Tibial nerve (tissue), 4 donors: ENCODE measurements at regions not wholly inside any gene's neighbourhood (a gene's known extent, or its start where the extent isn't known, plus 50 kb on each side); places are given as distances from the start of the nearest gene placed in this dataset.

Experiments used
- DNase-seq, 2 donors: peaks; one replicate each; pipeline ENCODE4 v3.0.0-alpha.2; 2019; ENCODE audit warnings: low spot score in 2 of 2
- H3K27ac ChIP-seq, 4 donors: fragments of 200-600 bp; sonication (generic) in 3 of 4; one replicate each; pipeline ENCODE4 v1.5.1; 2017 to 2019; ENCODE audit warnings: mild to moderate bottlenecking in 1 of 4
- H3K27me3 ChIP-seq, 2 donors: fragments of 200-600 bp; sonication (generic) in 1 of 2; one replicate each; pipeline versions ENCODE4 v1.5.1 to v1.6.0; 2017 to 2019
- H3K36me3 ChIP-seq, 3 donors: fragments of 200-600 bp; sonication (generic); one replicate each; pipeline ENCODE4 v1.5.1; 2018 to 2019
- H3K4me1 ChIP-seq, 4 donors: fragments of 200-600 bp; sonication (generic) in 3 of 4; one replicate each; pipeline ENCODE4 v1.5.1; 2017 to 2019
- H3K4me3 ChIP-seq, 4 donors: fragments of 200-600 bp; sonication (generic) in 3 of 4; one replicate each; pipeline ENCODE4 v1.5.1; 2017 to 2019; ENCODE audit warnings: mild to moderate bottlenecking in 1 of 4, moderate library complexity in 1 of 4
- H3K9me3 ChIP-seq, 4 donors: fragments of 200-600 bp; sonication (generic) in 3 of 4; one replicate each; pipeline ENCODE4 v1.5.1; 2017 to 2019
- EP300 ChIP-seq, 2 donors: sonication (generic); formaldehyde crosslinking; IDR thresholded peaks; one replicate each; pipeline ENCODE4 v1.6.1; 2017; ENCODE audit warnings: antibody characterized with exemption in 2 of 2, mild to moderate bottlenecking in 1 of 2
- POLR2A ChIP-seq, 2 donors: fragments of 450-650 bp; IDR thresholded peaks; one replicate each; pipeline ENCODE4 v1.6.1; 2017; ENCODE audit warnings: antibody characterized with exemption in 2 of 2, mild to moderate bottlenecking in 2 of 2, moderate library complexity in 2 of 2
- WGBS, 2 donors: methylation state at CpG; one replicate each; pipeline ENCODE4 v1.1.5; 2018; 5-methylcytosine and 5-hydroxymethylcytosine counted together
- TF ChIP-seq, protein P1 (sequence below), 5 experiments: fragments of 200-600 bp in 3 of 5; fragments of 450-650 bp in 2 of 5; sonication (generic) in 3 of 5; IDR thresholded peaks; one replicate each; pipeline ENCODE4 v1.5.1; 2016 to 2019; ENCODE audit warnings: antibody characterized with exemption in 5 of 5, mild to moderate bottlenecking in 3 of 5, moderate library complexity in 2 of 5

DNA sequence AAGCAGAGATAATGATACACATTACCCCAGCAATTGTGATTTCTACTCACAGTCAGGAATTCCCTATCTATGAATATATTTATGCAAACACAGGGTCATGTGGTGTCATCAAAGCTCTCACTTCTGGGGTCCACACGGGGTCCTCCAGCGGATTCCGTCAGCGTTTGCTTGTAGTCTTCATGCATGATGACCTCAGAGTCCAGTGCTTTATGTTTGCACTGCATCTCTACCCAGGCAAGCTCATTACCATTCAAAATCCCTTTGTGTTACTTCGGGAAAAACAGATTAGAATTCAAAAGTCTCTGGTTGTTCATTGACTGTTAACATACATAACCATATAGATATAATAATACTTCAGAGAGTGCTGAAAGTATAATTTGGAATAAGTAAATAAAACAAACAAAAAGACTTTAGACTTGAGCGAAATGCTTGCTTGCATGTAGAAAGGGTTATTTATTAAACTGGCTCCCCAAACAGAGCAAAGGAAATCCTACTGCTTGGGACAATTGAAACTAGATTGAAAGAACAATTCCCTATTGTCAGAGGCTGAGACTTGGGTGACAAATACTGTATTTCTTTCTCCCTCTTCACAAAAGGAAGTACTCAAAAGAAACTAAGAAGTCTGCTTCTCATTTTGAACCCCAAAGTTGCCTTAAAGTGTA, 423.1 kb downstream of the ETS1 start:
- H3K4me1 ChIP-seq: peaks cover 0 to 6% (median 2%) of the 10 kb centered on the region in 4 donors
- no peaks in the 10 kb centered on the region for H3K9me3 ChIP-seq
- WGBS, 2 donors: 45 to 50% methylated on average over 6 of the region's 6 CpGs
- no peaks in the 10 kb centered on the region for H3K27me3 ChIP-seq
- H3K36me3 ChIP-seq: no peaks in the 10 kb centered on the region
- no peak for TF ChIP-seq EP300 (IDR thresholded peaks at IDR 0.05)
- no peak for TF ChIP-seq POLR2A (IDR thresholded peaks at IDR 0.05)
- TF ChIP-seq, protein P1, sequence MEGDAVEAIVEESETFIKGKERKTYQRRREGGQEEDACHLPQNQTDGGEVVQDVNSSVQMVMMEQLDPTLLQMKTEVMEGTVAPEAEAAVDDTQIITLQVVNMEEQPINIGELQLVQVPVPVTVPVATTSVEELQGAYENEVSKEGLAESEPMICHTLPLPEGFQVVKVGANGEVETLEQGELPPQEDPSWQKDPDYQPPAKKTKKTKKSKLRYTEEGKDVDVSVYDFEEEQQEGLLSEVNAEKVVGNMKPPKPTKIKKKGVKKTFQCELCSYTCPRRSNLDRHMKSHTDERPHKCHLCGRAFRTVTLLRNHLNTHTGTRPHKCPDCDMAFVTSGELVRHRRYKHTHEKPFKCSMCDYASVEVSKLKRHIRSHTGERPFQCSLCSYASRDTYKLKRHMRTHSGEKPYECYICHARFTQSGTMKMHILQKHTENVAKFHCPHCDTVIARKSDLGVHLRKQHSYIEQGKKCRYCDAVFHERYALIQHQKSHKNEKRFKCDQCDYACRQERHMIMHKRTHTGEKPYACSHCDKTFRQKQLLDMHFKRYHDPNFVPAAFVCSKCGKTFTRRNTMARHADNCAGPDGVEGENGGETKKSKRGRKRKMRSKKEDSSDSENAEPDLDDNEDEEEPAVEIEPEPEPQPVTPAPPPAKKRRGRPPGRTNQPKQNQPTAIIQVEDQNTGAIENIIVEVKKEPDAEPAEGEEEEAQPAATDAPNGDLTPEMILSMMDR (IDR thresholded peaks at IDR 0.05): no peak
- no peak overlapping the region for H3K27ac ChIP-seq
- H3K4me3 ChIP-seq: no peak overlapping the region
- no peak for DNase-seq

DNA sequence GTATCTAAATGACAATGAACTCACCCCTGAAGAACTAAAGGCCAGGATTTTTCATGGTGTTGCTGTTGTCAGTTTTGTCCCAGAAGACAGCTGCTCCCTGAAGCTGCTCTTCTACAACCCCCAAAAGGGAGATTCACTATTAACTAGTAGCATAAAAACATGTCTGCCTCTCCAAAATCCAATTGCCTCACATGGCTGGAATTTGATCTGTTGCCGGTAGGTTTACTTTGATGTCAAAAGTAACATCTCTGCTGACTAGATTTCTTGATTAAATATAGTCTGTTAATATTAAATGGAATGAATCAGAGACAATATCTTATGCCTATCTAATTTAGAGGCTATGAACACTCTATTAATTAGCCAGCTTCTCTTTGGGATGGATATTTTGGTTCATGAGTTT, 425.4 kb downstream of the ETS1 start:
- DNase-seq: no peak
- H3K4me3 ChIP-seq: no peak overlapping the region
- no peaks in the 10 kb centered on the region for H3K27me3 ChIP-seq
- peaks cover 0 to 10% (median 2%) of the 10 kb centered on the region in 4 donors for H3K4me1 ChIP-seq
- no peaks in the 10 kb centered on the region for H3K36me3 ChIP-seq
- TF ChIP-seq EP300 (IDR thresholded peaks at IDR 0.05) (no peak), POLR2A (IDR thresholded peaks at IDR 0.05) (no peak)
- TF ChIP-seq, protein P1 (IDR thresholded peaks at IDR 0.05): no peak
- WGBS, 2 donors: 82 to 88% methylated on average over 1 of the region's 1 CpG
- H3K9me3 ChIP-seq: no peaks in the 10 kb centered on the region
- H3K27ac ChIP-seq: no peak overlapping the region

DNA sequence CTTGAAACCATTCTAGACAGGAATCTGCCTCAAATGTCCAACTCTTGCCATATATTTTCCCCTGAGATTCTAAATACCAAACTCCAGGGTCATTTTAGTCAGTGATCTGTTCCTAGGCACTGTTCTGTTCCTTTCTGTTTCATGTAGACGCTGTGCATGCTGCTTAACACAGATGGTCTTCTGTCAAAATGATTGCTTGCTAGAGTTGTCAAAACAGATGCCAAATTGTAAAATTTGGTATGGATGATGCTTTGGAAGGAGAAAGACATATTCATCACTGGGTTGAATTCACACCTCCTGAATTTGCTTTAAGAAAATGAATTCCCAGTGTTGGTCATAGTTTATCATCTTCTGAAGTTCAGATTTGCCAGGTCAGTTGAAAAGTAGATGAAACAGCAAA, 425.9 kb downstream of the ETS1 start:
- Histone ChIP-seq H3K9me3 (no peaks in the 10 kb centered on the region), H3K27ac (no peak overlapping the region), H3K4me1 (peaks cover 0 to 10% (median 2%) of the 10 kb centered on the region in 4 donors), H3K36me3 (no peaks in the 10 kb centered on the region), H3K27me3 (no peaks in the 10 kb centered on the region), H3K4me3 (no peak overlapping the region)
- 57 to 78% methylated on average over 1 of the region's 1 CpG for WGBS, 2 donors
- no peak for DNase-seq
- TF ChIP-seq POLR2A (IDR thresholded peaks at IDR 0.05) (no peak), EP300 (IDR thresholded peaks at IDR 0.05) (peak in 1 of 2 donors; percentile 3)

DNA sequence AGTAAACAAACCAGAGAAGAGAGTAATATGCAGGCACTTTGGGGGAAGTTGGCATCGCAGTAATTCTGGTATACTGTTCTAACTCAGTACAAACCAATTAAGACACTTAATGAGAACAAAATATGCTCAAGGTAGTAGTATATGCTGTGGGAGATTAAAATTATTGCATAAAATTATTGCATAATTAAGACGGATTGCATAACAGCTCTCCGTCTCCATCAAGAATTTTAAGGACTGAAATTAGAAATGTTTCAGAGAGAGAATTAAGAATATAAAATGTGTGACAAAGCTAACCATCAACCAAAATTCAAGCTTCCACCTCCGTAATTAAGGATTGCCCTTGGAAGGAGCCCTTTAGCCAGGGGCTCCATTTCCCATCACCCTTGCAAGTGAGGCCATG, 428.5 kb downstream of the ETS1 start:
- peaks cover 0 to 4% (median 0%) of the 10 kb centered on the region in 4 donors for H3K4me1 ChIP-seq
- no peak for DNase-seq
- no peak overlapping the region for H3K27ac ChIP-seq
- H3K4me3 ChIP-seq: no peak overlapping the region
- TF ChIP-seq, protein P1 (IDR thresholded peaks at IDR 0.05): no peak
- no peak for TF ChIP-seq EP300 (IDR thresholded peaks at IDR 0.05)
- no peak for TF ChIP-seq POLR2A (IDR thresholded peaks at IDR 0.05)
- WGBS, 2 donors: 83 to 90% methylated on average over 4 of the region's 4 CpGs
- H3K9me3 ChIP-seq: no peaks in the 10 kb centered on the region
- H3K36me3 ChIP-seq: no peaks in the 10 kb centered on the region
- no peaks in the 10 kb centered on the region for H3K27me3 ChIP-seq

DNA sequence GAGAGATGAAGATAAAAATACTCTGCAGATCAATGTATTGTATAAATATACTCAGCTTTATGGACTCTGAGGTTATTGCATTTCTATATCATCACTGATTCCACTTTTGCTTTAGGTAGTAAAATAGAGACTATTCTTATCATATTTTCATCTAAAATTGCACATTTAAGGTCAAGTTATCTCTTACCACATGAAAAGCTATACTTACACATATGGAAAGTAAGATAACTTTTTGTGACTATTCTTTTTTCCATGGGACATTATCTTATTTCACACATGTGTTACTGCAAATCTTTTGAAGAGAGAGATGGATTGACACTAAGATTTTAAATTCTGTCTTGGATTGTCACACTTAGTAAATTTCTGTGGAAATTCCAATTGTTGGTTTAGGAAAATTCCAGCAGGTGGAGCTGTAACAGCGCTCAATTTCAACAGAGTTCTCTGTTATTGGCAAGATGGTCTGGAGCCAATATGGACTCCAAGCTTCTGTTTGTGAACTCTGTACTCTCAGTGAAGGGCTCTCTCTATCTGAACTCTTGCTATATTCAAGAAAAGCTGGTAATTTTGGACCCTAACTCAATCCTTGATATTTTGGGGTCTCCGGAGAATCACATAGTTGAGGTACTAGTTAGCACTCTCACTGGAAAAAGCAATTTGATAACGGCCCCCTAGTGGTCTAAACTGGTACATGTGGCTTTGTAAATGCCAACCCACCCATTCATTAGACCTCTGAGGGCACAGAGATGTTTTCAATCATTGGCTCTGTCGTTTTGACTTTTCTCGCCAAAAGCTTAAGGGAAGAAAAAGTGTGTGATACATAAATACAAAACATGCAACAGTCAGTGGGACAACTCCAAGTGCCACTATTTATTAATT, 429.7 kb downstream of the ETS1 start:
- no peaks in the 10 kb centered on the region for H3K27me3 ChIP-seq
- TF ChIP-seq, protein P1 (IDR thresholded peaks at IDR 0.05): peak; percentile 77 to 91 (median 88)
- TF ChIP-seq POLR2A (IDR thresholded peaks at IDR 0.05) (no peak), EP300 (IDR thresholded peaks at IDR 0.05) (no peak)
- H3K9me3 ChIP-seq: no peaks in the 10 kb centered on the region
- peak in 1 of 2 donors; percentile 78 for DNase-seq
- H3K27ac ChIP-seq: peak overlapping the region in 1 of 4 donors; percentile 20
- peaks cover 0 to 4% (median 0%) of the 10 kb centered on the region in 4 donors for H3K4me1 ChIP-seq
- no peaks in the 10 kb centered on the region for H3K36me3 ChIP-seq
- peak overlapping the region in 1 of 4 donors; percentile 4 for H3K4me3 ChIP-seq
- 7 to 14% methylated on average over 5 of the region's 5 CpGs for WGBS, 2 donors
